Smooth muscle cell of the brain vasculature (primary cell): ENCODE measurements at regions not wholly inside any gene's neighbourhood (a gene's known extent, or its start where the extent isn't known, plus 50 kb on each side); places are given as distances from the start of the nearest gene placed in this dataset.

Experiments
- DNase-seq: peaks from one replicate; pipeline ENCODE4 v3.0.0-alpha.2; 2012; ENCODE audit warnings: low read depth, low spot score

- DNase-seq: no peak
These were observed 60.3 kb upstream of the PJA2 start for GRCh38 chr5:109469896-109470662.

GRCh38 chr5:109468737-109469420, 59.1 kb upstream of the PJA2 start:
- peak; percentile 92 for DNase-seq

- DNase-seq: no peak
These were observed 58.5 kb upstream of the PJA2 start for GRCh38 chr5:109468288-109468676.

GRCh38 chr5:109467058-109467457, 57.3 kb upstream of the PJA2 start:
- no peak for DNase-seq
